MM.1S (cell line): ENCODE measurements at regions not wholly inside any gene's neighbourhood (a gene's known extent, or its start where the extent isn't known, plus 50 kb on each side); places are given as distances from the start of the nearest gene placed in this dataset.

Experiments
- DNase-seq: peaks from one replicate; pipeline ENCODE4 v3.0.0-alpha.2; 2015
- H2AFZ ChIP-seq: fragments of 300-600 bp; sonication (generic); 2 replicates; pipeline ENCODE4 v1.6.0; 2016; ENCODE audit warnings: antibody characterized with exemption, low read length
- H3F3A ChIP-seq: fragments of 300-600 bp; sonication (generic); 2 replicates; pipeline ENCODE4 v1.6.1; 2016; ENCODE audit warnings: mild to moderate bottlenecking, antibody characterized with exemption, low read length, moderate library complexity, mixed read lengths; ENCODE audit not compliant: insufficient read depth
- H3K27ac ChIP-seq: fragments of 300-600 bp; sonication (generic); 2 replicates; pipeline ENCODE4 v1.5.1; 2016; ENCODE audit warnings: mild to moderate bottlenecking, low read length
- H3K27me3 ChIP-seq: fragments of 300-600 bp; sonication (generic); replicated peaks from 2 replicates; pipeline ENCODE4 v1.6.0; 2016; ENCODE audit warnings: low read length; ENCODE audit not compliant: insufficient read depth
- H3K36me3 ChIP-seq: fragments of 300-600 bp; sonication (generic); replicated peaks from 2 replicates; pipeline ENCODE4 v1.6.1; 2016; ENCODE audit warnings: mild to moderate bottlenecking, low read length, mixed read lengths; ENCODE audit not compliant: insufficient read depth
- H3K4me1 ChIP-seq: fragments of 300-600 bp; sonication (generic); 2 replicates; pipeline ENCODE4 v1.6.1; 2016; ENCODE audit warnings: low read length, mixed read lengths
- H3K4me2 ChIP-seq: fragments of 300-600 bp; sonication (generic); 2 replicates; pipeline ENCODE4 v1.6.0; 2016; ENCODE audit warnings: low read depth, low read length
- H3K4me3 ChIP-seq: fragments of 300-600 bp; sonication (generic); 2 replicates; pipeline ENCODE4 v1.5.1; 2016; ENCODE audit warnings: low read length, mixed read lengths
- H3K79me2 ChIP-seq: fragments of 300-600 bp; sonication (generic); 2 replicates; pipeline ENCODE4 v1.6.1; 2016; ENCODE audit warnings: mixed run types, low read length, mixed read lengths
- H3K9ac ChIP-seq: fragments of 300-600 bp; sonication (generic); 2 replicates; pipeline ENCODE4 v1.6.1; 2016; ENCODE audit warnings: low read length, mixed read lengths
- H3K9me2 ChIP-seq: fragments of 300-600 bp; sonication (generic); replicated peaks from 2 replicates; pipeline ENCODE4 v1.6.1; 2016; ENCODE audit warnings: mild to moderate bottlenecking, low read length, mixed read lengths; ENCODE audit not compliant: insufficient read depth
- H3K9me3 ChIP-seq: fragments of 300-600 bp; sonication (generic); replicated peaks from 2 replicates; pipeline ENCODE4 v1.6.1; 2016; ENCODE audit warnings: mild to moderate bottlenecking, low read length, mixed read lengths; ENCODE audit not compliant: insufficient read depth
- H4K20me1 ChIP-seq: fragments of 300-600 bp; sonication (generic); 2 replicates; pipeline ENCODE4 v1.6.1; 2016; ENCODE audit warnings: mild to moderate bottlenecking, low read length, moderate library complexity, mixed read lengths; ENCODE audit not compliant: insufficient read depth
- CTCF ChIP-seq: fragments of 300-600 bp; sonication (generic); IDR thresholded peaks from 2 replicates; pipeline ENCODE4 v1.5.1; 2016; ENCODE audit warnings: antibody characterized with exemption, low read length, mixed read lengths
- EZH2 ChIP-seq: fragments of 300-600 bp; sonication (generic); optimal IDR thresholded peaks from 2 replicates; pipeline ENCODE3; 2017; ENCODE audit warnings: low read depth, mild to moderate bottlenecking, antibody characterized with exemption, low read length, mixed read lengths
- EZH2phosphoT487 ChIP-seq: fragments of 300-600 bp; sonication (generic); IDR thresholded peaks from 2 replicates; pipeline ENCODE4 v1.6.1; 2018; ENCODE audit warnings: antibody characterized with exemption, low read length

- Histone ChIP-seq H3F3A (no peaks in the 10 kb centered on the region), H3K9me2 (no peaks in the 10 kb centered on the region), H3K79me2 (no peaks in the 10 kb centered on the region), H3K36me3 (no peaks in the 10 kb centered on the region), H3K4me2 (no peak overlapping the region), H2AFZ (no peak overlapping the region), H3K9me3 (no peaks in the 10 kb centered on the region), H3K9ac (no peak overlapping the region), H3K4me3 (no peak overlapping the region), H3K4me1 (no peaks in the 10 kb centered on the region), H4K20me1 (no peaks in the 10 kb centered on the region), H3K27me3 (no peaks in the 10 kb centered on the region), H3K27ac (no peak overlapping the region)
- no peak for DNase-seq
- TF ChIP-seq EZH2phosphoT487, result no peak
- TF ChIP-seq CTCF, result no peak
- TF ChIP-seq EZH2, result no peak
Observed at GRCh38 chr3:145752576-145752975, 408.4 kb downstream of the PLOD2 start.

GRCh38 chr3:145754605-145755289 lies 406.2 kb downstream of the PLOD2 start:
- no peak for DNase-seq
- Histone ChIP-seq H2AFZ (no peak overlapping the region), H3K9me3 (no peaks in the 10 kb centered on the region), H3K4me3 (no peak overlapping the region), H3K27ac (no peak overlapping the region), H3K79me2 (no peaks in the 10 kb centered on the region), H4K20me1 (no peaks in the 10 kb centered on the region), H3K4me2 (no peak overlapping the region), H3F3A (no peaks in the 10 kb centered on the region), H3K4me1 (no peaks in the 10 kb centered on the region), H3K27me3 (no peaks in the 10 kb centered on the region), H3K9me2 (no peaks in the 10 kb centered on the region), H3K36me3 (no peaks in the 10 kb centered on the region), H3K9ac (no peak overlapping the region)
- TF ChIP-seq EZH2phosphoT487 (no peak), CTCF (no peak), EZH2 (no peak)

DNA sequence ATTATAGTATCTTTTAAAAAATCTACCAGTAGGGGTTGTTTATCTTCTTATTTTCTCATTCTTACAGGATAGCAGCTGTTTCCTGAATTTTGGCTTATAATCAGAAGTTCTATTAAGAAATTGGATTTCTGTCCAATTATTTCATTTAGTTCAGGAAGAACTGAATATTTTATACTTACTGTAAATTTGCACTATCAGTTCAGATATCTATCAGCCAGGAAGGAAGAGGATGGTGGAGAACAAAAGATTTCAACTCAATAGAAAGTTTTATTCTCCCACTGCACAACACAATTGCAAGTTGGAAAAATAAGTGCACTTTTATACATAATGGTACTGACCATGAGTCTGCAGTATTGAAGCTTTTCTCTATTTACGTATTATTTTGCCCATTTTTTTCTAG lies 400.9 kb downstream of the PLOD2 start:
- no peak for DNase-seq
- Histone ChIP-seq H3K9ac (no peak overlapping the region), H3K36me3 (no peaks in the 10 kb centered on the region), H3F3A (no peaks in the 10 kb centered on the region), H3K27ac (no peak overlapping the region), H4K20me1 (no peaks in the 10 kb centered on the region), H2AFZ (no peak overlapping the region), H3K4me2 (no peak overlapping the region), H3K4me1 (no peaks in the 10 kb centered on the region), H3K27me3 (no peaks in the 10 kb centered on the region), H3K9me2 (no peaks in the 10 kb centered on the region), H3K79me2 (no peaks in the 10 kb centered on the region), H3K4me3 (no peak overlapping the region), H3K9me3 (no peaks in the 10 kb centered on the region)
- TF ChIP-seq EZH2phosphoT487, result no peak
- no peak for TF ChIP-seq EZH2
- TF ChIP-seq CTCF, result no peak
